GM19395 (cell line): ENCODE measurements at regions not wholly inside any gene's neighbourhood (a gene's known extent, or its start where the extent isn't known, plus 50 kb on each side); places are given as distances from the start of the nearest gene placed in this dataset.

Experiments used
- ATAC-seq: cut with Tn5 transposase; IDR thresholded peaks from one replicate; pipeline ENCODE4 v1.9.1; 2021; ENCODE audit warnings: mild to moderate bottlenecking, moderate library complexity; ENCODE audit not compliant: unreplicated experiment

GRCh38 chr3:107428051-107428858, 51.0 kb downstream of the CCDC54 start:
- ATAC-seq: no peak

DNA sequence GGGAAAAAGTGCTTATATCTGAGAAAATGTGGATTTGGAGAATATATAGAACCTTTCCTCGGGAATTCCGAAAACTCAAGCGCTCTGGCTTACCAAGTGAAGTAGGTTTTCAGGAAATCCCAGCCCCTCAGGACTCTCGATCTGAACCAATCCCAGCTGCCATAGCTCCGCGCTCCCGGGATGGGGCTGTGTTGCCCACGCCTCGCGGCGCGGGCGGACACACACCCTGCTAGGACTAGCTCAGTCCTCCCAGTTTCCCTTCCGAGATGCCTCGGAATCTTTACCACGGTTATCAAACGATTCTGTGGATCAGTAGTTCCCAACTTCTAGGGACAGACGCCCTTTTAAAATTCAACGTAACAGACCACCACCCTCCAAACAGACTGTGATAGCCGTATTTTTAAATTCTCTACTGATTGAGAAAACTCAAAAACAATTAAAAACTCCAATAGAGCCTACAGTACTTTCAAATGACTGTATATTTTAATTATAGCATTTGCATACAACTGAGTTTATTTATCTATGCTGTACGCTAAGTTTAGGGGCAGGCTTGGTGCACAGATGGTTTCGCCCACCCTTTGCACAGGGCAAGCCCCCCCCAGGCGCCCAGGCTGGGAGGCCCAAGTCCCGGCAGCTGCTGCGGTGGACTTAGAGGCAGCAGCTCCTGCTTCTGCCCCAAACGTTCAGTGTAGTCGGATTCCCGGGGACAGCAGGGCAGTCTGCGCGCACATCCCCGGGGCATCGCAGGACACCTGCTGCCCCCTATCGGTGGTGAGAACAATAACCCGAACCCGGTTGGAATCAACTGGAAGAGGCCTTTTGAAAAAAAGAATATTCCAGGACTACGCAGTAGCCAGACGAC, 52.3 kb downstream of the CCDC54 start:
- peak; percentile 62 for ATAC-seq

DNA sequence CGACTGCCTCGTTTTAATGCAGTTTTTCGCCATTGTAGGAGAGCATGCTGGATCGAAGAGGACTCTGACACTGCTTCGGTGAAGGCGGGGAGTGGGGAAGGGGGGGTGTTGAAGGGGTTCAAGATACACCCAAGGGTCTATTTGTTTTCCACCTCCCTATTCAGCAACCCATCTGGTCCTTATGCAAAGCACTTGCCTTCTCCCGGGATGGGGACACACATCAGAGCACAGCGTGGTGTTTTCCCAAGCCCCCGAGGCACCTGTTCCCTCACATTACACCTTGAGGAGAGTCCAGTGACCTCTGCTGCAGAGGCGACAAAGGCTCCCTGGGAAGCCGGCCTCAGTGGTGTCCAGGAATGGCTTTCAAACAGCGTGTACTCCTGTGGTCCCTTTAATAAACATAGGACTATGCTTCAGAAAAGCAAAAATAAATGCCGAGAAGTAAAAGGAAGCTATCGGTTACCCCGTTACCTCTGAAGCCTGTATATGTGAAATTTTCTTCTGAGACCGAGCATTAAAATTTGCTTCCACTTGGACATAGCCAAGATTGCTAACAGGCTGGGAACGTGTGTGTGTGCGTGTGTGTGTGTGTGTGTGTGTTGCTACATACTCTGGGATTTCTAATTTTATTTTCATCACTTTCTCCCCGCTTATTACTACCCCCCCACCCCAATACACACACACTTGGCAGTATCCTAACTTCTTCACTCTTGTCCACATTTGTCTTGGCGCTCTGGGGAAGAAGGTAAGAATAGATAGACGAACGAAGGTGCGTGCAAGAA, 53.2 kb downstream of the CCDC54 start:
- ATAC-seq: no peak

DNA sequence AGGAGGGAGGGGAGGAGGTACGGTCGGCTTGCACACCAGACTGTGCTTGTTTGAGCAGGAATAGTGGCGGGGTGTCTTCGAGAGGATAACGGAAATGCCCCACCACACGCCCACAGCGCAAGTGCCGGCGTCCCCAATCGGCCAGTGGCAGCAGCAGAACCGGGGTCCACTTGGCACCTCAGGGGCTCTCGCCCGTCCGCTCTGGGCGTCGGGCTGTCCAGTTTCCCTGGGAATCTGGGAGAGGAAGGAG, 53.7 kb downstream of the CCDC54 start:
- ATAC-seq: peak; percentile 36

DNA sequence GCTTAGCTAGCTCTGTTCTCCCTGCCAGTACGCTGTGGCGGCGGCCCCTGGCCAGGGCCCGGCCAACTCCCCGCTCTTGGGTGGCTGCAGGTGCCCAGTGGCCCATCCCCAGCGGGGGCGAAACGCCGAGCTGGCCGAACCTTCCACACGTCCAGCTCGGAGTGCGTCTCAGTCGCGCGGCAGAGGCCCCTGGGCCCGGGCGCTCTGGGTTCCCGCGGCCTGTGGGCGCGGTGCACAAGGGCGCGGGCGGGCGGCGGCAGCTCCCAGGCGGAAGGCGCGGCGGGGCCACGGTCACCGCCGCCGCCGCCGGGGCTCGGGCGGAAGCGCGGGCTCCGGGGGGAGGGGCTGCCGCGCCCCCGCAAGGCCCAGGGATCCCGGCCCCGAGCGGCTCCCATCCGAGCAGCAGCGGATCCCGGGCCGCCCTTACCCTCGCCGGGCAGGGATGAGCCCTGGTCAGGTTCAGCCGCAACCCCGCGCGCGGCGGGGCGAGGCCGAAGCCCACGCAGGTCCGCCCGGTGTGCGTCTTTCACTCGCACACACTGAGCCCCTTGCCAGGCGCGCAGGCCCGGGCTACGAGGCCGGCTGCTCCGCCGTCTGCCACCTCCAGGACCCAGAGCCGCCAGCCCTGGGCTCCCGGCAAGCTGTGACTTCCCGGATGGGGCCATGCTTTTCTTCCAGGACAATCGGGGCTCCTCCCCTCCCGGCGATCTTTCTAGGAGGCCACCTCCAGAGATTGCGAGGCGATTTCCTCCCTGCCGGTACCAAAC, 54.2 kb downstream of the CCDC54 start:
- peak; percentile 57 for ATAC-seq

DNA sequence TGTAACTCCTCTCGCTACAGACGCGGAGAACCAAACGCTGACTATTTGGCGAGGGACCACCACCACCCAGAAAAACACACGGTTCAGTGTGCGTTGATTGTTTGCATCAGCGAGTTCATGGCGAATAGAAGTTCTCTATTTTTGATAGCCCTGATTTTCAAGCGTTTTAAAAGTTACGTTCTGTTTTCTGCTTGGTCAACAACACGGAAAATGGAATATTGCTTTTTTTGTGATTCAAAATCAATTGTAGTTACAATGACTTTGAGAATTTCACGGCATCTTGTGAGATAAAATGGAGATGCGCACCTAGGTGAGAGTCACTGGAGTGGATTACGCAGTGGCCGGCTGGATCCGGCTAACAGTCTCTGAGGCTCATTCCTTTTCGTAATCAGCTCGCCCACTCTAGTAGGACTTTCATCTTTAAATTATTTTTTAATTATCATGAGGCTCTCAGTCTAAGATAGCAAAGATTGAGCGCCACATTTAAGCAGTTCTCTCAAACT, 54.8 kb downstream of the CCDC54 start:
- ATAC-seq: no peak

DNA sequence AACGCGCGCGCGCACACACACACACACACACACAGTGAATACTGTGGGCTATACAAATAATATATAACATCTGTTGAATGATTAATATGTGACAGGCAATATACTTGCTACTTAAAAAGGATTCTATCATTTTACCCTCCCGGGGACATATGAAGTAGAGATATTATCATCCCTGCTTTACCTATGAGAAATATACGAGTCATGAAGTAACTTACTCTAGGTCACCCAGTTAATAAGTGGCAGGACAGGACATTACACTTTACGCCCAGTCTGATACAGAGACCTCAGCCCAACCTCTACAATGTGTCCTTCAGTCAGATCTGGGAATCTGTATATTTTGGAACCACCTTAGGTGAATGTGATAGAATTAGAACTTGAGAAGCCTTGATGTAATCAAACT, 55.4 kb downstream of the CCDC54 start:
- ATAC-seq: no peak

DNA sequence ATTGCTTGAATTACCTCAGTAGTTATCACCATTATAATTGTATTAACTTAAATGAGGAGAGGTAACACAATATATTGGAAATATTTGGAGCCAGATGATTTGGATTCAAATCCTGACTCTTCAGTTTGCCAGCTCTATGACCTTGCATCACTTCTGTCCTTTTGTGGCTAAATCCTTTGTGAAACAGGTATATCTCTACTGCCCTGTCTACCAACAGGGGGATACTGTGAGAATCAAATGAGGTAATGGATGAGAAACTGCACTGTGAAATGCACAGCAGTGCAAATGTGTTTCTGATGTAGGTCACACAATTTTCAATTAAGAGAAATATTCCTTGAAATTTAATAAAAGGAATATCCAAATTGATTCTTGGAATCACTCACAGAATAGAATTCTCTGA, 58.8 kb downstream of the CCDC54 start:
- no peak for ATAC-seq

DNA sequence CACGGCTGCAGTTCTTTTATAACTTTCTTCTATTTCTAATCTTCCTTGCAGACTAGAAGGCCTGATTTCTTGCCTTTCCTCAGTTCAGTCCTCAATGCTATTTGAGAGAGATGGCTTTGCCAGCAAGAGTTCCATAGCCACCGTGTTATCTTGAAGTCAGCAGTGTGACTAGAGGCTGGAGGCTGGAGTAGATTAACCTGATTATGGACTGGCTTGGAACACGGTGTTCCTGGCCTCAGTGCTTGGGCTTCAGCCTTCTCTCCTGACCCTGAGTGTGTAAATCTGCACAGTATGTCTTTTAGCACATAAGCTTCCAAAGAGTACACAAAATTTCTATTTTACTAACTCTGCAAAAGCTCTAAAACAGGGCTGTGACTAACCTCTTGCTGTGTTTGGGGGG, 61.4 kb downstream of the CCDC54 start:
- ATAC-seq: no peak

- no peak for ATAC-seq
These were observed 64.4 kb downstream of the CCDC54 start for GRCh38 chr3:107441617-107442016.

DNA sequence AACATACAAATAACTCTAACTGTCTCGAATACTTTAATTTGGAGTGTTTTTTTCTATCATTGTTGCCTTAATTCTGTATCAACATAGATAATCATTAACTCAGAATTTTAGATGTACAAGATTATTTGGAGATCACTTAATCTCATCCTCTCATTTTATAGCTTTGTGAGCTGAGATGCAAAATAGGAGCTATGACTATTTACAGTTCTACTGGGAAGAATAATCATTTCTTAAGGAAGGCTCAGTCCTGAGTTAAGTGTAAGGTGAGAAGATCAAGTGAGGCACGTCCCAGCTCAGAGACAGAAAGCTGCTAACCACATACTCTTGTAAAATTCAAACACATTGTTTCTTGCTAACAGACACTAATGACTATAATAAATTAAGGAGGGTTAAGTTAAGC, 66.2 kb downstream of the CCDC54 start:
- no peak for ATAC-seq

- no peak for ATAC-seq
These were observed 69.5 kb downstream of the CCDC54 start for GRCh38 chr3:107446706-107447105.

- ATAC-seq: no peak
These were observed 72.4 kb upstream of the BBX start for GRCh38 chr3:107450254-107450893.

DNA sequence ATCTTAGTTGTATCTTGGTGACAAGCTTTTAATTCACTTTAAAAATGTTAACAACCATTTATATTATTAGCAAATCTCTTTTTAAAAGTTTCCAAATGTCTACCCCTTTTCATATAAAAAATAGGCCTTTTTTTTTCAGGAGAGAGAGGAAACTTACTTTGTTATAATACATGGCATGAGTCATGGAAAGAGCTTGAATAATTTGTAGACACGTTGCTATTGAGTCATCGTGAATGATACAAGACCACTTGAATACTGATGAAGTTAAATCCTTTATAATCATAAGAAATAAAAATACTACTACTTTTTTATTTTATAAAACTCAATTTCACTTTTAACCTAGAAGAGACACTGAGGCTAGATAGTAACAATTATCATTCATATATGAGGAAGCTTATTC, 70.3 kb upstream of the BBX start:
- no peak for ATAC-seq

DNA sequence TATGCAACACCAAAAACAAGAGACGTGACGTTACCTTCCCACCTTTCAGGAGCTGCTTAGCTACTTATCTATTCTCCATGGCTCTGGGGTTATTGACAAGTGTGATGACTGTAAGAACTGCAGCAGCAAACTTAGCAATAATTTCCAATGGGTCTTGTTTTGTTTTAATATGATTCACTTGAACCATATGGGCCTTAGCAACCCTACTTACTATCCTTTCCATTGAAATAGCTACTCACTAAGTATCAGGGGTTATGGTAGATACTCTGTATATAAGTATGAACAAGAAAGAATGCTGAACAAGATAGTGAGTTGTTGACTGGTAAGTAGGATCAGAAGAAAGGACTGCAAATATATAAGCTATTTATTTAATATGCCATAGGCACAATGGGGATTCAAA, 69.3 kb upstream of the BBX start:
- ATAC-seq: no peak

GRCh38 chr3:107455621-107456020, 67.1 kb upstream of the BBX start:
- ATAC-seq: no peak

DNA sequence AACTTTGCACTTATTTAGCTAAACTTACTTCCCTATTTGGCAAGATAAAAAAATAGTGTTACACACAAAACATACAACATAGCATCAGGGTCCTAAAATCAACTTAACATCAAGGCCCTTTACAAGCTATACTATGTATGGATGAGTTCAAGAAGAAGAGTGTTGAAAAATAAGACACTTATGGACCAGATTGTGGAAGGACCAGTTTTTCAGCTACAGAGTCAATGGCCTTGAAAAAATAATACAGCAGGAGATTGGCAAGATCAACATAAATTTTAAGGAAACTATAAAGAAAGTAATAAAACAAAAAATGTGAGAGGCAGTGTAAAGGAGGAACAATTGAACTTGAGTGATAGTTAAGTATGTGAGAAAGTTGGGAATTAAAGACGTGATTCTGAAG, 66.3 kb upstream of the BBX start:
- ATAC-seq: no peak

DNA sequence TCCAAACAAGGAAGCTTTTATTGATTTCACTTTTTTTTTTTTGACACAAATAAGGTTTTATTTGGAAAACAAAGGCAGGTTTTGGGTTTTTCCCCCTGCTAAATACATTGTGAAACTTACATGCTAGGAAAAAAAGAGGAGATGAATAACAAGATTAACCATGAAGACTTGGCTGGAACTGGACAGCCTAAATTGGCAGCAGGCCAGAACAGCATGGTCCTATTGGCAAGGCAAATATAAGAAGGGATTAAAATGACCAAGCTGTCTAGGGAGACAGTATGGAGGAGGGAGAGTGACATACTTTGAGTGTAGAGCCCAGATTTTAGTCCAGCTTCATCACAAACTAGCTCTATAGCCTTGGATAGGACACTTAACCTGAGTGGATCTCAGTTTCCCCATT, 63.9 kb upstream of the BBX start:
- ATAC-seq: no peak

- ATAC-seq: no peak
These were observed 61.0 kb upstream of the BBX start for GRCh38 chr3:107461721-107462120.

GRCh38 chr3:107464037-107464436, 58.7 kb upstream of the BBX start:
- no peak for ATAC-seq
